ENCODE measurements at regions not wholly inside any gene's neighbourhood (a gene's known extent, or its start where the extent isn't known, plus 50 kb on each side); places are given as distances from the start of the nearest gene placed in this dataset.

- Histone ChIP-seq H3K36me3 (replicated peaks; ENCODE audit: insufficient read depth, low read length) (no peaks in the 10 kb centered on the region), H3K4me1 (ENCODE audit: low read length) (no peaks in the 10 kb centered on the region), H4K20me1 (ENCODE audit: insufficient read depth, low read length) (no peaks in the 10 kb centered on the region), H3K79me2 (ENCODE audit: low read length) (no peaks in the 10 kb centered on the region), H3K27ac (ENCODE audit: low read length) (no peak overlapping the region), H3K9me2 (replicated peaks; ENCODE audit: insufficient read depth, low read length) (no peaks in the 10 kb centered on the region), H3F3A (ENCODE audit: insufficient read depth, low read length) (no peaks in the 10 kb centered on the region), H3K4me3 (ENCODE audit: low read length) (no peak overlapping the region), H2AFZ (ENCODE audit: low read length) (no peak overlapping the region), H3K9me3 (replicated peaks; ENCODE audit: insufficient read depth, low read length) (no peaks in the 10 kb centered on the region), H3K9ac (ENCODE audit: low read length) (no peak overlapping the region), H3K4me2 (ENCODE audit: low read depth, low read length) (no peak overlapping the region), H3K27me3 (replicated peaks; ENCODE audit: insufficient read depth, low read length) (no peaks in the 10 kb centered on the region)
- TF ChIP-seq, protein P1, sequence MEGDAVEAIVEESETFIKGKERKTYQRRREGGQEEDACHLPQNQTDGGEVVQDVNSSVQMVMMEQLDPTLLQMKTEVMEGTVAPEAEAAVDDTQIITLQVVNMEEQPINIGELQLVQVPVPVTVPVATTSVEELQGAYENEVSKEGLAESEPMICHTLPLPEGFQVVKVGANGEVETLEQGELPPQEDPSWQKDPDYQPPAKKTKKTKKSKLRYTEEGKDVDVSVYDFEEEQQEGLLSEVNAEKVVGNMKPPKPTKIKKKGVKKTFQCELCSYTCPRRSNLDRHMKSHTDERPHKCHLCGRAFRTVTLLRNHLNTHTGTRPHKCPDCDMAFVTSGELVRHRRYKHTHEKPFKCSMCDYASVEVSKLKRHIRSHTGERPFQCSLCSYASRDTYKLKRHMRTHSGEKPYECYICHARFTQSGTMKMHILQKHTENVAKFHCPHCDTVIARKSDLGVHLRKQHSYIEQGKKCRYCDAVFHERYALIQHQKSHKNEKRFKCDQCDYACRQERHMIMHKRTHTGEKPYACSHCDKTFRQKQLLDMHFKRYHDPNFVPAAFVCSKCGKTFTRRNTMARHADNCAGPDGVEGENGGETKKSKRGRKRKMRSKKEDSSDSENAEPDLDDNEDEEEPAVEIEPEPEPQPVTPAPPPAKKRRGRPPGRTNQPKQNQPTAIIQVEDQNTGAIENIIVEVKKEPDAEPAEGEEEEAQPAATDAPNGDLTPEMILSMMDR (IDR thresholded peaks at IDR 0.05; ENCODE audit: low read length): no peak
- TF ChIP-seq EZH2phosphoT487 (IDR thresholded peaks at IDR 0.05; ENCODE audit: low read length) (no peak), EZH2 (optimal IDR thresholded peaks at IDR 0.05; ENCODE audit: low read depth, low read length) (no peak)
- DNase-seq: no peak
These were observed 1064.7 kb downstream of the PLA2G4A start for GRCh38 chr1:187893471-187893870.

DNA sequence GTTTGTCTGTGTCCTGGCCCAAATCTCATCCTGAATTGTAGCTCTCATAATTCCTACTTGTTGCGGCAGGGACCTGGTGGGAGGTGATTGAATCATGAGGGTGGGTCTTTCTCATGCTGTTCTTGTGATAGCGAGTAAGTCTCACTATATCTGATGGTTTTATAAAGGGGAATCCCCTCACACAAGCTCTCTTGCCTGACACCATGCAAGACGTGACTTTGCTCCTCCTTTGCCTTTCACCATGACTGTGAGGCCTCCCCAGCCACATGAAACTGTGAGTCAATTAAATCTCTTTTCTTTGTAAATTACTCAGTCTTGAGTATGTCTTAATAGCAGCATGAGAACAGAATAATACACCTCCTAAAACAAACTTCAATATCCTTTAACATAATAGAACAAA lies 1065.6 kb downstream of the PLA2G4A start:
- Histone ChIP-seq H3F3A (ENCODE audit: insufficient read depth, low read length) (no peaks in the 10 kb centered on the region), H3K4me1 (ENCODE audit: low read length) (no peaks in the 10 kb centered on the region), H2AFZ (ENCODE audit: low read length) (no peak overlapping the region), H3K9ac (ENCODE audit: low read length) (no peak overlapping the region), H3K79me2 (ENCODE audit: low read length) (no peaks in the 10 kb centered on the region), H3K36me3 (replicated peaks; ENCODE audit: insufficient read depth, low read length) (no peaks in the 10 kb centered on the region), H3K9me2 (replicated peaks; ENCODE audit: insufficient read depth, low read length) (no peaks in the 10 kb centered on the region), H3K4me2 (ENCODE audit: low read depth, low read length) (no peak overlapping the region), H4K20me1 (ENCODE audit: insufficient read depth, low read length) (no peaks in the 10 kb centered on the region), H3K9me3 (replicated peaks; ENCODE audit: insufficient read depth, low read length) (no peaks in the 10 kb centered on the region), H3K4me3 (ENCODE audit: low read length) (no peak overlapping the region), H3K27me3 (replicated peaks; ENCODE audit: insufficient read depth, low read length) (no peaks in the 10 kb centered on the region), H3K27ac (ENCODE audit: low read length) (no peak overlapping the region)
- no peak for DNase-seq
- TF ChIP-seq EZH2phosphoT487 (IDR thresholded peaks at IDR 0.05; ENCODE audit: low read length): no peak

GRCh38 chr1:187903223-187903622 lies 1074.5 kb downstream of the PLA2G4A start:
- no peak overlapping the region for H3K4me3 ChIP-seq (ENCODE audit: low read length)
- H3K9me2 ChIP-seq (replicated peaks; ENCODE audit: insufficient read depth, low read length): no peaks in the 10 kb centered on the region
- no peaks in the 10 kb centered on the region for H3K9me3 ChIP-seq (replicated peaks; ENCODE audit: insufficient read depth, low read length)
- no peaks in the 10 kb centered on the region for H3K27me3 ChIP-seq (replicated peaks; ENCODE audit: insufficient read depth, low read length)
- no peak for DNase-seq
- H3K9ac ChIP-seq (ENCODE audit: low read length): no peak overlapping the region
- TF ChIP-seq, protein P1 (IDR thresholded peaks at IDR 0.05; ENCODE audit: low read length): no peak
- no peak for TF ChIP-seq EZH2phosphoT487 (IDR thresholded peaks at IDR 0.05; ENCODE audit: low read length)
- H3K79me2 ChIP-seq (ENCODE audit: low read length): no peaks in the 10 kb centered on the region
- H3F3A ChIP-seq (ENCODE audit: insufficient read depth, low read length): no peaks in the 10 kb centered on the region
- no peak overlapping the region for H3K4me2 ChIP-seq (ENCODE audit: low read depth, low read length)
- H3K36me3 ChIP-seq (replicated peaks; ENCODE audit: insufficient read depth, low read length): no peaks in the 10 kb centered on the region
- H3K27ac ChIP-seq (ENCODE audit: low read length): no peak overlapping the region
- H3K4me1 ChIP-seq (ENCODE audit: low read length): no peaks in the 10 kb centered on the region
- no peak overlapping the region for H2AFZ ChIP-seq (ENCODE audit: low read length)
- H4K20me1 ChIP-seq (ENCODE audit: insufficient read depth, low read length): no peaks in the 10 kb centered on the region

DNA sequence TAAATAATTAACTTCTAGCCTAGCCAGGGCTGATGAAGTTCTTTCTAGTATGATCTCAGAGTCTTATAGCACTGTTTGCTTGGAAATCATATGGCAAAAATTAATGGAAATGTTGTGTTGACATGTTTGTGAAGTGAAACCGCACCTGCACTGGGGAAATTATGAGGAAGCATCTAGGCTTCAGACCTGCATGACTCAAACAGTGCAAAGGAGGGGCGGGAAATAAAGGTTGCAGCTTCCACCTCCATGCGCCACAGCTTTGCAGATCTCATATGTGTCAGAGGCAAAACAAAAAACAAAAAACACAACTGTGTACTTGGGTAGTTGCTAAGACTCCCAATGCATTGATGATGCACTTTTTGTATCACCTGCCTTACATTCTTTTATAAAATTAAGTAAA lies 1080.6 kb downstream of the PLA2G4A start:
- Histone ChIP-seq H3K4me3 (ENCODE audit: low read length) (no peak overlapping the region), H3K36me3 (replicated peaks; ENCODE audit: insufficient read depth, low read length) (no peaks in the 10 kb centered on the region), H3K4me1 (ENCODE audit: low read length) (no peaks in the 10 kb centered on the region), H3K9ac (ENCODE audit: low read length) (no peak overlapping the region), H3K27ac (ENCODE audit: low read length) (no peak overlapping the region), H3F3A (ENCODE audit: insufficient read depth, low read length) (no peaks in the 10 kb centered on the region), H3K27me3 (replicated peaks; ENCODE audit: insufficient read depth, low read length) (no peaks in the 10 kb centered on the region), H3K79me2 (ENCODE audit: low read length) (no peaks in the 10 kb centered on the region), H2AFZ (ENCODE audit: low read length) (no peak overlapping the region), H3K4me2 (ENCODE audit: low read depth, low read length) (no peak overlapping the region), H3K9me3 (replicated peaks; ENCODE audit: insufficient read depth, low read length) (no peaks in the 10 kb centered on the region), H4K20me1 (ENCODE audit: insufficient read depth, low read length) (no peaks in the 10 kb centered on the region), H3K9me2 (replicated peaks; ENCODE audit: insufficient read depth, low read length) (no peaks in the 10 kb centered on the region)
- no peak for TF ChIP-seq EZH2 (optimal IDR thresholded peaks at IDR 0.05; ENCODE audit: low read depth, low read length)
- TF ChIP-seq, protein P1 (IDR thresholded peaks at IDR 0.05; ENCODE audit: low read length): no peak
- no peak for DNase-seq

Measured in MM.1S (cell line).